ENCODE measurements at regions not wholly inside any gene's neighbourhood (a gene's known extent, or its start where the extent isn't known, plus 50 kb on each side); places are given as distances from the start of the nearest gene placed in this dataset.

- DNase-seq (ENCODE audit: low spot score in 2 of 2) (no peak), ATAC-seq (no peak)
- Mint-ChIP-seq H3K27ac (no peak overlapping the region), H3K4me3 (no peak overlapping the region), H3K9me3 (peaks cover 8% of the 10 kb centered on the region), H3K36me3 (no peaks in the 10 kb centered on the region), H3K4me1 (no peaks in the 10 kb centered on the region)
These were observed 175.6 kb downstream of the IRX2 start for GRCh38 chr5:2575871-2576270.

DNA sequence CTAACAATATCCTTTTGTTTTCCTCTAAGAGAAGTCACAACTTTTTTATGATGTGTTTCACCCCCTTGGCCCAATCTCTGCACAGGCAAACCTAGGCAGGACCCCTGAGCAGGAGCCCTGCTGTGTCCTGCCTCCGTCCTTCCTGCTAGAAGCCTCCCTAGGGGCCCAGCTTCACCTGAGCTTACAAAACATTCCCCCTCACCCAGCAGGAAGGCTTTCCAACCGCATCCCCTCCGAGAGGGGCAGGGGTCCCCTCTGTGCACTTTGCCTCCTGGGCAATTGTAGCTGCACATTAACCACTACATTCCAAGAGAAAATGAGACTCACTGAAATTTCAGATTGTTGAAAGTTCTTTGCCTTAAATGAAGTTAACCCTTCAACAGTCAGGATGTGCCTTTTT is 176.2 kb downstream of the IRX2 start:
- Mint-ChIP-seq H3K27ac (no peak overlapping the region), H3K9me3 (peaks cover 8% of the 10 kb centered on the region), H3K4me3 (no peak overlapping the region), H3K36me3 (no peaks in the 10 kb centered on the region), H3K4me1 (no peaks in the 10 kb centered on the region)
- ATAC-seq (no peak), DNase-seq (ENCODE audit: low spot score in 2 of 2) (no peak)

DNA sequence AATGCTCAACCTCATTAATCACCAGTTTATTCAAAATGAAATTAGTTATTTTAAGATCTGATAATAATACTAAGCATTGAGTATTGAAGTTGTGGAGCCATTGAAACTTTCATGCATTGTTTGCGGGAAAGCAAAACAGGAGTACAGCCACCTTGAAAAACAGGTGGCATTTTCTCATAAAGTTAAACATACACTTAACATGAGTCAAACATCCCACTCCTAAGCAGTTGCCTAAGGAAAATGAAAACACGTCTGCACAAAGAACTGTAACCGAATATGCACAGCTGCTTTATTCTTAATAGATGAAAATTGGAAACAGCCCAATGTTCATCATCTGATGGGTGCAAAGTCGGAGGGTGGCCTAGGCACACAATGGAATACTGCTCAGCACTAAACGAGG is 177.3 kb downstream of the IRX2 start:
- ATAC-seq (no peak), DNase-seq (ENCODE audit: low spot score in 2 of 2) (no peak)
- H3K4me3 Mint-ChIP-seq, result no peak overlapping the region
- H3K4me1 Mint-ChIP-seq, result no peaks in the 10 kb centered on the region
- no peaks in the 10 kb centered on the region for H3K36me3 Mint-ChIP-seq
- H3K27ac Mint-ChIP-seq, result no peak overlapping the region
- peaks cover 8% of the 10 kb centered on the region for H3K9me3 Mint-ChIP-seq

DNA sequence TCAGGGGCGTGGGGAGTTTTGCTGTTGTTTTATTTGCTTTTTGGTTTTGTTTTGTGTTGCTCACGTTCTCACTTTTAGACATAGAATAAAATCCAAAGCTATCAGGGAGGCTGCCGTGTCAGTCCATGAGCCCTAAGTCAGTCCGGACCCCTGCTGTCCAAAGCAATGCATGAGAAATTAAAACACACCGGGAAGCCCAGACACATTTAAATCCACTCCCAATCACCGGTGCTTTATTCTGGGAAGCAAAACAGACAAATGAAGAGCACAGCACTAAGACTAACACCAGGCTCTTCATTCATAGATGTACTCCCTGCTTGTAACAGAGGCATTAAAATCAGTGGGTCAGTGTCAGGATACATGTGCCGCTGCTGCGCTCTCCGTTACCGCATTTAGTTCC is 180.9 kb downstream of the IRX2 start:
- ATAC-seq, result no peak
- Mint-ChIP-seq H3K27ac (no peak overlapping the region), H3K4me3 (no peak overlapping the region), H3K36me3 (no peaks in the 10 kb centered on the region), H3K4me1 (no peaks in the 10 kb centered on the region), H3K9me3 (peaks cover 13% of the 10 kb centered on the region)
- peak in 1 of 2 donors; percentile 0 for DNase-seq (ENCODE audit: low spot score in 2 of 2)

DNA sequence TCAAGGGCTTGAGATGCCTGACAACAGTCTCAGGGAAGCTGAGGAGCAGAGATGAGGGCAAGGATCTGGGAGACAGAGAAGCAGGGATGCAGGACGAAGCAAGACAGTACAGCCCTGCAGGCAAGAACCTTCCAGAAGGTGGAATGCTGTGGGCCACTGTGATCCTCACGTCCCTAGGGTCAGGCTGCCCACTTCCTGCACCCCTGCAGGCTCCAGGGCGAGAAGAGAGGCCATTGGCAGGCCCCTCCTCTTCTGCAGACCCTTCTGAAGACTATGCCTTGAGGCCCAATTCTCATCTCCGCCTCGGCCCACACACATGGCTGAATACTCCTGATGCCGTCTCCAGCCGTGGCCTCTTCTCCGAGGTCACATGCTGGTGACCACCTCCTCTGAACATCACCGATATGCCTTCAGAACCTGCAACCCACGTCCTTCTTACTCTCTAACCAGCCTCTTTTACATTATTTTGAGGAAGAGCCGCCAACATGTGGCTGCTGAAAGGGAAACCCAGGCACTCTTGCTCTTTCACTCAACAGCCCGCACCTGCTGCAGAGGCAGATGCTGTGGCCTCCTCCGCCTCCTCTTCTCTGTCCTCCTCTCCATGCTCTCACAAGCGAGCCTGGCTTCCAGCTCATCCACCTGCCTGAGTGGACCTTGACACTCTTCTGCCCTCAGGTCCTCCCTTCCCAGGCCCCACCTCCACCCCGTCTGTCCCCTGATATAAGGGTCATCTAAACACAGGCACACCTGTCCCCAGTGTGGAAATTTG is 181.5 kb downstream of the IRX2 start:
- H3K27ac Mint-ChIP-seq, result no peak overlapping the region
- DNase-seq (ENCODE audit: low spot score in 2 of 2) (no peak), ATAC-seq (no peak)
- no peaks in the 10 kb centered on the region for H3K36me3 Mint-ChIP-seq
- no peak overlapping the region for H3K4me3 Mint-ChIP-seq
- H3K9me3 Mint-ChIP-seq, result peaks cover 13% of the 10 kb centered on the region
- no peaks in the 10 kb centered on the region for H3K4me1 Mint-ChIP-seq

GRCh38 chr5:2569176-2569575 is 182.3 kb downstream of the IRX2 start:
- H3K4me1 Mint-ChIP-seq, result no peaks in the 10 kb centered on the region
- no peak for ATAC-seq
- no peak overlapping the region for H3K4me3 Mint-ChIP-seq
- H3K9me3 Mint-ChIP-seq, result peaks cover 11% of the 10 kb centered on the region
- DNase-seq (ENCODE audit: low spot score in 2 of 2), result no peak
- no peak overlapping the region for H3K27ac Mint-ChIP-seq
- H3K36me3 Mint-ChIP-seq, result no peaks in the 10 kb centered on the region

- no peaks in the 10 kb centered on the region for H3K36me3 Mint-ChIP-seq
- no peak overlapping the region for H3K4me3 Mint-ChIP-seq
- ATAC-seq (no peak), DNase-seq (ENCODE audit: low spot score in 2 of 2) (no peak)
- H3K4me1 Mint-ChIP-seq, result no peaks in the 10 kb centered on the region
- peaks cover 17% of the 10 kb centered on the region for H3K9me3 Mint-ChIP-seq
- H3K27ac Mint-ChIP-seq, result no peak overlapping the region
These were observed 185.2 kb downstream of the IRX2 start for GRCh38 chr5:2566284-2566683.

- no peak overlapping the region for H3K27ac Mint-ChIP-seq
- ATAC-seq, result no peak
- no peaks in the 10 kb centered on the region for H3K36me3 Mint-ChIP-seq
- peaks cover 19% of the 10 kb centered on the region for H3K9me3 Mint-ChIP-seq
- no peak overlapping the region for H3K4me3 Mint-ChIP-seq
- DNase-seq (ENCODE audit: low spot score in 2 of 2), result no peak
- no peaks in the 10 kb centered on the region for H3K4me1 Mint-ChIP-seq
These were observed 186.3 kb downstream of the IRX2 start for GRCh38 chr5:2565147-2565546.

DNA sequence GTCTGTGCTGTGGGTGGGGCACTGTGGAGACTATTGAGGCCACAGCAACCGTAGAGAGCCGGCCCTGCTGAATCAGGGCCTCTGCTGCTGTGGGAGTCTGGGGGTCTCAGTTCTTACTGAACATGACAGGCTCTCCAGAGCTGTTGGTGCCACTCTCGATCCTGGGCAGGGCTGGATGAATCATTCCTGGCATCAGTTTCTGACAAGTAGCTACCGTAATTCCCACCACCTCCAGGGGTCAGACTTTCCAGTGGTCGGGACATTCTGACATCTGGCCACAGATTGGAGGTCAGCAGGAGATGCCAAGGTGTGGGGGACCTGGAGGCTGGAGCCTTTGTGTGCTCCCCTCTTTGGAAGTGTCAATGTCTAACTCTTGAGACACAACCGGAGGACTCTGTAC is 188.4 kb downstream of the IRX2 start:
- no peaks in the 10 kb centered on the region for H3K4me1 Mint-ChIP-seq
- peaks cover 19% of the 10 kb centered on the region for H3K9me3 Mint-ChIP-seq
- DNase-seq (ENCODE audit: low spot score in 2 of 2) (no peak), ATAC-seq (no peak)
- H3K36me3 Mint-ChIP-seq, result no peaks in the 10 kb centered on the region
- no peak overlapping the region for H3K4me3 Mint-ChIP-seq
- H3K27ac Mint-ChIP-seq, result no peak overlapping the region

DNA sequence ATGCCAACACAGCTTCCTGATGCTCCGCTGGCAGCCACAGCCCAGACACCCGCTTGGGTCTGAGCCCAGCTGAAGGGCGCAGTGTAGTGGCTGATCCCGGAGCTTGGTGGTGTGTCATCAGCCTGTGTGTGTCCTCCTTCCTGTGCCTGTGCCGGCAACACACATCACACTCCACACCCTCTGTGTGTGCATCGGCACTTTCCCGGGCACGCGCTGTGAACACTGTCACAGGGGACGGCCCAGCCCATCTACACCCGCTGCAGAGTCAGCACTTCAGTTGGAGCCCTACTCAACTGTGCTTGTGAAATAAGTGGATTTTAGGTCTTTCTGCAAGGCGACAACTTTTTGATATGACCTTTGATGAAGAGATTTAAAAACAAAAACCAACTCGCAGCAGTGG is 189.4 kb downstream of the IRX2 start:
- H3K27ac Mint-ChIP-seq, result no peak overlapping the region
- ATAC-seq (no peak), DNase-seq (ENCODE audit: low spot score in 2 of 2) (peak in 1 of 2 donors; percentile 12)
- peaks cover 12% of the 10 kb centered on the region for H3K9me3 Mint-ChIP-seq
- no peaks in the 10 kb centered on the region for H3K36me3 Mint-ChIP-seq
- H3K4me3 Mint-ChIP-seq, result no peak overlapping the region
- no peaks in the 10 kb centered on the region for H3K4me1 Mint-ChIP-seq

DNA sequence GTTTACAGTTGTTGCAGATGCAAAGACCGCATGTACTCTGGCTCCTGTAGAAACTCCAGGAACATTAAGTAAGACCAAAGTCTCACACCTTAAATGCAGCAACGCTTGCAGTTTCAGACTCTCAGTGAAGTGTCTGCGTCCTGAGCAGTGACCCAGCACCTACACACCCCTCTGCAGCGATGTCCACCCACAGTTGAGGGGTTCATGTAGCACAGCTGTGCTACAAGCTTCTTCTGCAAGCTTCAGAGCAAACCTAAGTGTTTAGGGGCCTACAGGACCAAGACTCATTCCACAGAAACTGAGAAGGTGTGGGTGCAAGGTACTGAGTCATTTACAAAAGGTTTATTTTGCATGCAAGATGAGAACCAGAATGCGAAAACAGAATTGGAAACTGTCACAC is 191.0 kb downstream of the IRX2 start:
- peak in 1 of 2 donors; percentile 18 for DNase-seq (ENCODE audit: low spot score in 2 of 2)
- Mint-ChIP-seq H3K4me3 (no peak overlapping the region), H3K36me3 (no peaks in the 10 kb centered on the region), H3K9me3 (peaks cover 12% of the 10 kb centered on the region), H3K27ac (no peak overlapping the region), H3K4me1 (no peaks in the 10 kb centered on the region)
- ATAC-seq, result no peak

DNA sequence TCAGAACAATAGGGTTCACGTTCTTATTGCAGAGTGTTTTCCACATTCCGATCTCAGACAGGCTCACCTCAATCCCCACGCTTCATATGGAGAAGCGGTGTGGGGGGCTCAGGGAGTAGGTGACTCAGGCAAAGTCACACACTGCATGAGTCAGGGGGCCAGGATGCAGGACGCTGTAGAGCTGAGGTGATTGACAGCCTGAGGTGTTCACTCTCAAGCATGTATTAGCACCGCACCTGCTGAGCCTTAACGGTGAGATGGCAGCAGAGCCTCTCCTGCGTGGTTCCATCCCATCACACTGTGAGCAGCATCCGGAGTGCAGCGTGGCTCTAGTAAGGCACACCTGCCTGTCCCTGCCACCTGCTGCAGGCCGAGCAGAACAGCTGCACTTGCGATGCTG is 194.0 kb downstream of the IRX2 start:
- no peak for ATAC-seq

DNA sequence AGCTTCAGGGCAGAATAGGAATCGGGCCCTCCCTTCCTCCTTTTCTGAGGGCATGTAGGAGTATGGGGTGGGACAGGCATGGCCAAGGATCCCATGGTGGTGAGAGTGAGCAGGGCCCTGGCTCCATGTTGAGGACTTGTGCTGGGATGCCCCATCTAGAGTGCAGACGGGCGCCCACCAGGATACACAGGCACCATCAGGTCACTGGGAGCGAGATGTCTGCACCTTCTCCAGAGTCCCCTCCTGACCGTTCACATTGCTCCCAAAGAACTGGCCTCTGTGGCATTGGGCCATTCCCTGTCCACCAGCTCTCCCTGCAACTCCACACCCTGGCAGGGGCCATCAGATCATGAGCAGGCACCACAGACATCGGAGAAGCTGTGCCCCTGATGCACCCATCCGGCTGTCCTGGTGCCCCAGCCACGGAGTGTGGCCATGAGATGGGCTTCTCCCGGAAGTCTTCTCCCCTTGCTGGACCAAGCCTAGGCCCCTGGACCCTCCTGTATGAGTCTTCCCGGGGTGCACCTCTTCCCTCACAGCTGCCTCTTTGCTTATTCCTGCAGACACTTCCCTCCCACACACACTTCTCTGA is 195.0 kb downstream of the IRX2 start:
- ATAC-seq (no peak), DNase-seq (ENCODE audit: low spot score in 2 of 2) (peak in 1 of 2 donors; percentile 1)
- Mint-ChIP-seq H3K4me1 (no peaks in the 10 kb centered on the region), H3K36me3 (no peaks in the 10 kb centered on the region), H3K27ac (no peak overlapping the region), H3K4me3 (no peak overlapping the region), H3K9me3 (peaks cover 25% of the 10 kb centered on the region)

More for the DNA sequence above, 194.0 kb downstream of the IRX2 start:
- no peak overlapping the region for H3K4me3 Mint-ChIP-seq
- peaks cover 25% of the 10 kb centered on the region for H3K9me3 Mint-ChIP-seq
- H3K27ac Mint-ChIP-seq, result no peak overlapping the region
- no peaks in the 10 kb centered on the region for H3K4me1 Mint-ChIP-seq
- no peaks in the 10 kb centered on the region for H3K36me3 Mint-ChIP-seq
- DNase-seq (ENCODE audit: low spot score in 2 of 2), result peak in 1 of 2 donors; percentile 4

- H3K27ac Mint-ChIP-seq, result no peak overlapping the region
- H3K4me1 Mint-ChIP-seq, result no peaks in the 10 kb centered on the region
- DNase-seq (ENCODE audit: low spot score in 2 of 2) (no peak), ATAC-seq (no peak)
- H3K4me3 Mint-ChIP-seq, result no peak overlapping the region
- H3K9me3 Mint-ChIP-seq, result peaks cover 25% of the 10 kb centered on the region
- H3K36me3 Mint-ChIP-seq, result no peaks in the 10 kb centered on the region
These were observed 197.9 kb downstream of the IRX2 start for GRCh38 chr5:2553611-2554010.

DNA sequence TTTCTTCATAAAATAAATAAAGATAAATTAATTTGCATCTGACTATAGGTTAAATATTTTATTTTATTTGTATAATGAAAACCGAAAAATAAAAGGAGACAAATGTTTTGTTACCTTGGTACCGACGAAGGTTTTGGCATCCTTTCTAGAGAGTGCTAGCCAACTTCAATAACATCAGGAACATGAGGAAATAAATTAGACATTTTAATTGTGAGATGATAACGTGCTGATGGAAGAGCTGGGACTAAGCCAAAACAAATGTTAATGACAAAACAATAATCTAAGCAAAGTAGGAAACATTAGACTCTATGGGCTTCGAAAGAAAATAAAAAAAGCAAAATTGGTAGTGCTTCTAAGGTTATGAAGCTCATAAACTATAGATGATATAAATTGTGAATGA is 201.0 kb downstream of the IRX2 start:
- no peaks in the 10 kb centered on the region for H3K36me3 Mint-ChIP-seq
- H3K27ac Mint-ChIP-seq, result no peak overlapping the region
- DNase-seq (ENCODE audit: low spot score in 2 of 2), result no peak
- H3K4me3 Mint-ChIP-seq, result no peak overlapping the region
- no peak for ATAC-seq
- H3K9me3 Mint-ChIP-seq, result peaks cover 24% of the 10 kb centered on the region
- H3K4me1 Mint-ChIP-seq, result no peaks in the 10 kb centered on the region

DNA sequence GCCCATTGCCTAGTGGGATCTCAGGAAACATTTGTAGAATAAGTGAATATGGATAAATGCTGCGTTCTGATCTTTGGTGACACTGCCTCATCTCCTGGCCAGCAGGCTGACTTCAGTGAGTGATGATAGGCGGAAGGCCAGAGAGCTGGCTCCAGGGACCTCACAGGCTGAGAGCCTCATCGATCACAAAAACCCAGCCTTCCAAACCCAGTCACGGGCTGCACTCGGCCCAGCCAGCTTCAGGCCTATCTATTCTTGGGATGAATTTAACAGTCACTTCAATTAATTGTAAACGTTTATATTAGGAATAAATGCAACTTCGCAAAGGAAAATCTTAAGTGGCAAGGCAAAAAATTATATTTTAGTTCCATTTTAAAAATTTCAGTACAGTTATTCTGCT is 201.6 kb downstream of the IRX2 start:
- Mint-ChIP-seq H3K4me3 (no peak overlapping the region), H3K4me1 (no peaks in the 10 kb centered on the region), H3K27ac (no peak overlapping the region), H3K9me3 (peaks cover 22% of the 10 kb centered on the region), H3K36me3 (no peaks in the 10 kb centered on the region)
- ATAC-seq, result no peak
- peak in 1 of 2 donors; percentile 7 for DNase-seq (ENCODE audit: low spot score in 2 of 2)
